ACC112 (cell line): ENCODE measurements at regions not wholly inside any gene's neighbourhood (a gene's known extent, or its start where the extent isn't known, plus 50 kb on each side); places are given as distances from the start of the nearest gene placed in this dataset.

Experiments used
- H2AFZ ChIP-seq: fragments of 200-600 bp; sonication (generic); one replicate; pipeline ENCODE4 v1.6.0; 2017; ENCODE audit warnings: antibody characterized with exemption, low read length; ENCODE audit not compliant: unreplicated experiment
- H3K27ac ChIP-seq: fragments of 200-600 bp; sonication (generic); 2 replicates; pipeline ENCODE4 v1.5.1; 2014; ENCODE audit warnings: low read depth, mild to moderate bottlenecking, antibody characterized with exemption, low read length, moderate library complexity
- H3K27me3 ChIP-seq: fragments of 200-600 bp; sonication (generic); 2 replicates; pipeline ENCODE4 v1.6.1; 2014; ENCODE audit warnings: mild to moderate bottlenecking, antibody characterized with exemption, low read length, moderate library complexity, mixed read lengths; ENCODE audit not compliant: insufficient read depth
- H3K36me3 ChIP-seq: fragments of 200-600 bp; sonication (generic); 2 replicates; pipeline ENCODE4 v1.6.1; 2016; ENCODE audit warnings: mild to moderate bottlenecking, antibody characterized with exemption, low read length, moderate library complexity, mixed read lengths; ENCODE audit not compliant: insufficient read depth
- H3K4me1 ChIP-seq: fragments of 200-600 bp; sonication (generic); one replicate; pipeline ENCODE4 v1.6.1; 2016; ENCODE audit warnings: low read length, mixed read lengths; ENCODE audit not compliant: insufficient read depth, unreplicated experiment, control insufficient read depth
- H3K4me3 ChIP-seq: fragments of 200-600 bp; sonication (generic); 2 replicates; pipeline ENCODE4 v1.5.1; 2014; ENCODE audit warnings: mild to moderate bottlenecking, low read depth, low read length
- H3K79me2 ChIP-seq: fragments of 200-600 bp; sonication (generic); one replicate; pipeline ENCODE4 v1.6.0; 2016; ENCODE audit warnings: low read length; ENCODE audit not compliant: control insufficient read depth, unreplicated experiment, insufficient read depth

DNA sequence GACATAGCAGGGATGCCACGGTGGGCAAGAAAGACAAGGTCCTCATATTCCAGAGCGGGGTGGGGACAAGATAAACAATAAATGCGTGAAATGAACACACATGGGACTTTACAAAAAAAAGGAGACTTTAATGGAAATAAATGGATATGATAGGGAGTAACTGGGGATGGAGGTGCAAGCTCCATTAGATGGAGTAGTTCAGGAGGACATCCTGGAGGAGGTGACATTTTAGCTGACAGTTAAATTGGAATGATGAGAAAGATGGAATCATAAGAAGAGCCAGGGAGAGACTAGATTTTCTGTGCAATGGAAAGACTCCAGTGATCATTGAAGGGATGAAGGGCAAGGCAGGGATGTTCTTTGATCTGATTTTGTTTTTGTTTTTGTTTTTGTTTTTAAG is 83.6 kb upstream of the MYL10 start:
- no peak overlapping the region for H3K27ac ChIP-seq
- no peaks in the 10 kb centered on the region for H3K36me3 ChIP-seq
- no peak overlapping the region for H2AFZ ChIP-seq
- H3K79me2 ChIP-seq, result no peaks in the 10 kb centered on the region
- no peak overlapping the region for H3K4me3 ChIP-seq
- H3K27me3 ChIP-seq, result no peaks in the 10 kb centered on the region
- H3K4me1 ChIP-seq, result peaks cover 3% of the 10 kb centered on the region

DNA sequence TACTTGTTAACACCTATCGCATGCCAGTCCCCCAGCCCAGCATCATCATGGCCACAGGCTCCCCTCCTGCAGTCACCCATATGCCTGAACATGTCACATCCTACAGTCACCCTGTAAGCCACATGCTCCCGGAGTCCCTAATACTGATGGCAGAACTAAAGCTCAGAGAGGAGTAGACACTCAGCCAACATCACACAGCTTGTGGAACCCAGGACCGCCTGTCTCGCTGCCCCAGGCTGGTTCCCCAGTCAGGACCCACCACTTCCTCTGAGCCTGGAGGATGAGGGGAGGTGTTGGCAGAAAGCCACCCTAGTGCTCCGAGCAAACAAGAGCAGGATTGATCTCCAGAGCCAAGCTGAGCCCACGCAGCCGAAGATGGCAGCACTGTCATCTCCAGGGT is 85.0 kb upstream of the MYL10 start:
- H3K4me1 ChIP-seq, result peaks cover 6% of the 10 kb centered on the region
- no peak overlapping the region for H3K27ac ChIP-seq
- H3K36me3 ChIP-seq, result no peaks in the 10 kb centered on the region
- H3K27me3 ChIP-seq, result no peaks in the 10 kb centered on the region
- no peak overlapping the region for H3K4me3 ChIP-seq
- H2AFZ ChIP-seq, result no peak overlapping the region
- no peaks in the 10 kb centered on the region for H3K79me2 ChIP-seq

- no peaks in the 10 kb centered on the region for H3K27me3 ChIP-seq
- H2AFZ ChIP-seq, result no peak overlapping the region
- no peaks in the 10 kb centered on the region for H3K79me2 ChIP-seq
- H3K4me3 ChIP-seq, result no peak overlapping the region
- no peaks in the 10 kb centered on the region for H3K36me3 ChIP-seq
- H3K4me1 ChIP-seq, result peaks cover 6% of the 10 kb centered on the region
- no peak overlapping the region for H3K27ac ChIP-seq
Measured at GRCh38 chr7:101717628-101718357, 88.7 kb upstream of the MYL10 start.

DNA sequence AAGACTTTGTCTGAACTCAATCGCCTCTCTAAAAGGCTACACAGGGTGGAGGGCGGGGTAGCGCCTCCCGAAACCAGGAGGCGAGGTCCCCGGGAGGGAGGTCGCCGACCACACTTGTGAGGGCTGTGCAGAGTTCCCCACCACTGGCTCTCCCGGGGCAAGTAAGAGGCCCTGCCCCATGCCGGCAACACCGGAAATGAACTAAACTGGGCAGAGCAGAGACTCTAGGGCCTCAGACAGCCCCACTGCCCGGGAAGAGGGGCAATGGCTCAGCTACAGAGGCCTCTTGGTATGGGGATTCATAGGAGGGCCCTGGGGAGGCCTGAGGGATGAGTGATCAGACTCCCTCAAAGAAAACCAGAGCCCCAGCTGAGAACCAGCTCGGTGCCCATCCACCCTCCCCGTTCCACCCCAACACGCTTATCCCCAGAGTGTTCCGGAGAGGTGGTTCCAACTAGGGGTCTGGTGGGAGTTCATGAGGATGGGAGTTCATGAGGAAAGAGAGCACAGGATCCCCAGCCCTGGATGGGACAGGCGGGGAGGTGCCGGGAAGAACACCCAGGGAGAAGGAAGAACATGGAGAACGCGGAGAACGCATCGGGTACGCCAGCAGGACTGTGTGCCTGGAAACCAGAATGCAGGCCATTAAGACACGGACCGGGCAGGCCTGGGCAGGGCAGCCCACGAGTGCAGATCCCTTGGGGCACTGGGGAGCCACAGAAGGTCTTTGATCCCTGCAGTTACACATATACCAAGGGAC is 89.4 kb upstream of the MYL10 start:
- Histone ChIP-seq H3K4me1 (peaks cover 6% of the 10 kb centered on the region), H2AFZ (no peak overlapping the region), H3K79me2 (no peaks in the 10 kb centered on the region), H3K4me3 (no peak overlapping the region), H3K27me3 (no peaks in the 10 kb centered on the region), H3K36me3 (no peaks in the 10 kb centered on the region), H3K27ac (no peak overlapping the region)

GRCh38 chr7:101719123-101719470 is 90.0 kb upstream of the MYL10 start:
- Histone ChIP-seq H3K4me1 (peaks cover 6% of the 10 kb centered on the region), H3K27ac (no peak overlapping the region), H3K79me2 (no peaks in the 10 kb centered on the region), H3K27me3 (no peaks in the 10 kb centered on the region), H2AFZ (no peak overlapping the region), H3K4me3 (no peak overlapping the region), H3K36me3 (no peaks in the 10 kb centered on the region)

DNA sequence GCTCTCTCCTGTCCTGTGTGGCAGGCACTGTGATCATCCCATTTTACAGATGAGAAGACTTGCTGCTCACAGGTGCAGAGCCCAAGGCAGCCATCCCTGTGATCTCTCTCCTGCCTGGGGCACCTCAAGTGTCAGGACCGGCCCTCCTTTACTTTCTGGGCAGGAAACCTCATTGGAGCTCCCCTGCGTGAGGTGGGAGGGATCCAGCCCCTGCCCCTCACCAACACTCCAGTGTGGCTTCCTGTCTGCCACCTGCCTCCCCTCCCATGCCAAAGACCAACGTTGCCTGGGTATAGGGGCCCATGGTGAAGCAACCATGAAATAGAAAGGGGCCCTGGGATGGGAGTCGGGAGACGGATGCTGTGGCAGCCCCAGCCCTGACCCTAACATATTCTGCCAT is 91.2 kb upstream of the MYL10 start:
- Histone ChIP-seq H2AFZ (no peak overlapping the region), H3K27me3 (no peaks in the 10 kb centered on the region), H3K79me2 (no peaks in the 10 kb centered on the region), H3K27ac (no peak overlapping the region), H3K4me3 (no peak overlapping the region), H3K4me1 (peaks cover 6% of the 10 kb centered on the region), H3K36me3 (no peaks in the 10 kb centered on the region)

DNA sequence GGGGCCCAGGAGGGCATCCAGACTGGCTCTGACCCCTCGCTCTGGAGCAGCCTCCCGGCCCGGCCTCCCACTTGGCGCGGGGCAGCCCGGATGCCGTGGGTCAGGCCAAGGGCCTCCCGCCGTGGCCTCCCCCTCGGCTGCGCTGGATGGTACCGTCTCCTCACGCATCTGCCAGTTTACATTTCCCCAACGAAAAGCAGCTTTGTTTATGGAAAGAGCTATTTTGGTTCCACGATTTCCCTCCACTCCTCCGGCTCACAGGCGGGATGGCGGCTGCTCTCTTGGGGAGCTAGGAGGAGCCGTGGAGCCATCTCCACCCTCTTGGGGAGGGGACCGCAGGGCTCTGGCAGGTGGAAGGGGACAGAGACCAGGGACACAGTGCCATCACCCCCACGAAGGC is 93.2 kb upstream of the MYL10 start:
- H3K79me2 ChIP-seq, result no peaks in the 10 kb centered on the region
- H3K4me3 ChIP-seq, result no peak overlapping the region
- no peak overlapping the region for H3K27ac ChIP-seq
- peaks cover 6% of the 10 kb centered on the region for H3K4me1 ChIP-seq
- no peaks in the 10 kb centered on the region for H3K36me3 ChIP-seq
- H3K27me3 ChIP-seq, result no peaks in the 10 kb centered on the region
- no peak overlapping the region for H2AFZ ChIP-seq

- H3K27ac ChIP-seq, result no peak overlapping the region
- H3K4me1 ChIP-seq, result no peaks in the 10 kb centered on the region
- H3K79me2 ChIP-seq, result no peaks in the 10 kb centered on the region
- no peak overlapping the region for H3K4me3 ChIP-seq
- H3K27me3 ChIP-seq, result no peaks in the 10 kb centered on the region
- H2AFZ ChIP-seq, result no peak overlapping the region
- H3K36me3 ChIP-seq, result no peaks in the 10 kb centered on the region
Measured at GRCh38 chr7:101723835-101724234, 93.6 kb upstream of the CUX1 start.

DNA sequence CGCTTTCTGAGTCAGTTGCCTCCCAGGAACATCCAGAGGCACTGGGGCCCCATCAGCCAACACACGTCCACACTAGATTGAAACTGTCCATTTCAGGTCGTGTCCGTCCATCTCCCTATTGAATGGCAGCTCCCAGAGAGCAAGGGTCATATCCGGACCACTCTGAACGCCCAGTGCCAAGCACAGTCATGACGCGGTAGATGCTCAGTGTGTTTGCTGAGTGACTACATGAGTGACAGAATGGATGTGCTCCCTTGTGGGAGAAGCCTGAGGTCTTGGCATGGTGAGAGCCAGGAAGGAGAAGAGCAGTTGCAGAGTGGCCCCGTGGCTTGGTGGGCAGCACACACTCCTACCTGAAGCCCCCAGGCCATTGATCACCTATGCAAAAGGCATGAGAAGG is 92.5 kb upstream of the CUX1 start:
- Histone ChIP-seq H3K27me3 (no peaks in the 10 kb centered on the region), H2AFZ (no peak overlapping the region), H3K79me2 (no peaks in the 10 kb centered on the region), H3K4me3 (no peak overlapping the region), H3K27ac (no peak overlapping the region), H3K4me1 (peaks cover 8% of the 10 kb centered on the region), H3K36me3 (no peaks in the 10 kb centered on the region)

- Histone ChIP-seq H3K27ac (no peak overlapping the region), H2AFZ (no peak overlapping the region), H3K27me3 (no peaks in the 10 kb centered on the region), H3K4me3 (no peak overlapping the region), H3K36me3 (no peaks in the 10 kb centered on the region), H3K4me1 (peaks cover 9% of the 10 kb centered on the region), H3K79me2 (no peaks in the 10 kb centered on the region)
Measured at GRCh38 chr7:101725921-101726320, 91.5 kb upstream of the CUX1 start.

DNA sequence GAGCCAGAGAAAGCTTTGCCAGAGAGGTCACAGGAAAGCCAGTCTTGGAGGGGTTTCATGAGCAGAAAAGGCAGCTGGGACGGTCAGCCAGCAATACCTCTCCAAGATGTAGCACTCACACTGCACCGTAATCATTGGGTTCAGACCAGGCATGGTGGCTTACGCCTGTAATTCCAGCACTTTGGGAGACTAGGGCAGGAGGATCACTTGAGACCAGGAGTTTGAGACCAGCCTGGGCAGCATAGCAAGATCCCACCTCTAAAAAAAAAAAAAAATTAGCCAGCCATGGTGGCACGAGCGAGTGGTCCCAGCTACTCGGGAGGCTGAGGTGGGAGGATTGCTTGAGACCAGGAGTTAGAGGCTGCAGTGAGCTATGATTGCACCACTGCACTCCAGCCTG is 90.2 kb upstream of the CUX1 start:
- no peak overlapping the region for H3K4me3 ChIP-seq
- H3K4me1 ChIP-seq, result peaks cover 9% of the 10 kb centered on the region
- H2AFZ ChIP-seq, result no peak overlapping the region
- H3K79me2 ChIP-seq, result no peaks in the 10 kb centered on the region
- no peak overlapping the region for H3K27ac ChIP-seq
- no peaks in the 10 kb centered on the region for H3K36me3 ChIP-seq
- H3K27me3 ChIP-seq, result no peaks in the 10 kb centered on the region
